Activated effector memory CD4-positive, alpha-beta T cell treated with Interleukin-2 at 50 U/mL for 16 hours (primary cell): ENCODE measurements at regions not wholly inside any gene's neighbourhood (a gene's known extent, or its start where the extent isn't known, plus 50 kb on each side); places are given as distances from the start of the nearest gene placed in this dataset.
A peak's percentile ranks its signal among the peaks of the same experiment; 100 is the strongest.
"Not testable (repeated sequence)": the region's sequence is repeated elsewhere in the genome, so short reads cannot be mapped to it uniquely, and the experiment has no call there.

ENCODE experiments used
- DNase-seq: peaks from one replicate; pipeline ENCODE4 v3.0.0-alpha.2; 2020

DNA sequence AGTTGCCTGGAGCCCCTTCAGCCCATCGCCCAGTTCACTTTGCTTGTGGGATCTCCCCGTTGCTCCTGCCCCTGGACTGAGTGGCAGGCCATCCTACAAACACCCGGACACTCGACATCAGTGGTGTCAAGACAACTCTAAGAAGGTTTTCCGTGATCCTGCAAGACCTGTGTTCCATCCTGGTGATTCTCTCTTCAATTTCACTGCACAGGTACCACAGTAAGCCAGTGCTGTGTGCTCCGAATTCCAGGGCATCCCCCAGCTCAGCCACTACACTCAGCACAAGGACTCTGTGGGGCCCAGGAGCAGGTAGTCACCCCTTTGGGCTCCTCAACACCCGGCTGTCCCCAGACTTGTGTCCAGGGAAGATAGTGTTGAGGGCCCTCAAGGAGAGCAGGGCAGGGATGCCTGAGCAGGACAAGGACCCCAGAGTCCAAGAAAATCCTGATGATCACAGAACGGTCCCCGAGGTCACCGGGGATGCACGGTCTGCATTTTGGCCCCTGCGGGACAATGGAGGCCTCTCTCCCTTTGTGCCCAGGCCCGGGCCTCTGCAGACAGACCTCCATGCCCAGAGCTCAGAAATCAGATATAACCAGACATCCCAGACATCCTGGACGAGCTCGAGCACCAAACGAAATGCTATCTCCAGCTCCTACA is 146.9 kb upstream of the C1QTNF3 start:
- peak; percentile 4 for DNase-seq

DNA sequence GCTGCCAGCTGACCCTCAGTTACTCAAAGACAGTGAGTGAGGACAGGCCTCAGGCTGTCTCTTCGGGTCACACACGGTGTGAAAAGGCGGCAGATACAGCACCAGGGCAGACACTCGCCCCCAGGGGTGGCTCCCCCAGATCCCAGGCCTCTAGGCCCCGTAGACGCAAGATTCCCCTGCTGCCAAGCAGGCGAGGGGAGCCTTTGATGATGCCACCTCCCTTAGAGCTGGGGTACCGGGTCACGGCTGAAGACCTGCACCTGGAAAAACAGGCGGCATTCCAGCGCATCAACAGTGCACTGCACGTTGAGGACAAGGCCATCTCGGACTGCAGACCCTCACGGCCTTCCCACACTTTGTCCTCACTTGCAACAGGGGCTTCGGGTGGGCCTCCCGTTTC is 147.5 kb upstream of the C1QTNF3 start:
- peak; percentile 4 for DNase-seq

DNA sequence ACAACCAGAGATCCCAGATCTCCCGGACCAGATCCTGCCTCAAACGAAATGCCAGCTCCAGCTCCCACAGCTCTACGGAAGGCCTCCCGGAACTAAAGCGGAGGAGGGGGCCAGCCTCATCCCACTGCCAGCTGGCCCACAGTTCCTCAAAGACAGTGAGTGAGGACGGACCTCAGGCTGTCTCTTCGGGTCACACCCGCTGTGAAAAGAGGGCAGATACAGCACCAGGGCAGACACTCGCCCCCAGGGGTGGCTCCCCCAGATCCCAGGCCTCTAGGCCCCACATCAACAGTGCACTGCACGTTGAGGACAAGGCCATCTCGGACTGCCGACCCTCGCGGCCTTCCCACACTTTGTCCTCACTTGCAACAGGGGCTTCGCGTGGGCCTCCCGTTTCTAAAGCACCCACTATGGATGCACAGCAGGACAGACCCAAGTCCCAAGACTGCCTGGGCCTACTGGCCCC is 148.3 kb upstream of the C1QTNF3 start:
- DNase-seq, result peak; percentile 2

DNA sequence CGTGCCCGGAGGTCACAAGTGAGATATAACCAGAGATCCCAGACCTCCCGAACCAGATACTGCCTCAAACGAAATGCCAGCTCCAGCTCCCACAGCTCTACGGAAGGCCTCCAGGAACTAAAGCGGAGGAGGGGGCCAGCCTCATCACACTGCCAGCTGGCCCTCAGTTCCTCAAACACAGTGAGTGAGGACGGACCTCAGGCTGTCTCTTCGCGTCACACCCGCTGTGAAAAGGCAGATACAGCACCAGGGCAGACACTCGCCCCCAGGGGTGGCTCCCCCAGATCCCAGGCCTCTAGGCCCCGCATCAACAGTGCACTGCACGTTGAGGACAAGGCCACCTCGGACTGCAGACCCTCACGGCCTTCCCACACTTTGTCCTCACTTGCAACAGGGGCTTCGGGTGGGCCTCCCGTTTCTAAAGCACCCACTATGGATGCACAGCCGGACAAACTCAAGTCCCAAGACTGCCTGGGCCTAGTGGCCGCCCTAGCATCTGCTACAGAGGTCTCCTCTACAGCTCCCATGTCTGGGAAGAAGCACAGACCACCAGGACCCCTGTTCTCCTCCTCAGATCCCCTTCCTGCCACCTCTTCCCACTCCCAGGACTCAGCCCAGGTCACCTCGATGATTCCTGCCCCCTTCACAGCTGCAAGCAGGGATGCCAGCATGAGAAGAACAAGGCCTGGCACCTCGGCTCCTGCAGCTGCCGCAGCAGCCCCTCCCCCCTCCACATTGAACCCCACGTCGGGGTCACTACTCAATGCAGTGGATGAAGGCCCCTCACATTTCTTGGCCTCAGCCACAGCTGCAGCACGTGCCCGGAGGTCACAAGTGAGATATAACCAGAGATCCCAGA is 149.3 kb upstream of the C1QTNF3 start:
- DNase-seq, result peak; percentile 14

DNA sequence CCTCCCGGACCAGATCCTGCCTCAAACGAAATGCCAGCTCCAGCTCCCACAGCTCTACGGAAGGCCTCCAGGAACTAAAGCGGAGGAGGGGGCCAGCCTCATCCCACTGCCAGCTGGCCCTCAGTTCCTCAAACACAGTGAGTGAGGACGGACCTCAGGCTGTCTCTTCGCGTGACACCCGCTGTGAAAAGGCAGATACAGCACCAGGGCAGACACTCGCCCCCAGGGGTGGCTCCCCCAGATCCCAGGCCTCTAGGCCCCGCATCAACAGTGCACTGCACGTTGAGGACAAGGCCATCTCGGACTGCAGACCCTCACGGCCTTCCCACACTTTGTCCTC is 149.9 kb upstream of the C1QTNF3 start:
- not testable (repeated sequence) for DNase-seq

DNA sequence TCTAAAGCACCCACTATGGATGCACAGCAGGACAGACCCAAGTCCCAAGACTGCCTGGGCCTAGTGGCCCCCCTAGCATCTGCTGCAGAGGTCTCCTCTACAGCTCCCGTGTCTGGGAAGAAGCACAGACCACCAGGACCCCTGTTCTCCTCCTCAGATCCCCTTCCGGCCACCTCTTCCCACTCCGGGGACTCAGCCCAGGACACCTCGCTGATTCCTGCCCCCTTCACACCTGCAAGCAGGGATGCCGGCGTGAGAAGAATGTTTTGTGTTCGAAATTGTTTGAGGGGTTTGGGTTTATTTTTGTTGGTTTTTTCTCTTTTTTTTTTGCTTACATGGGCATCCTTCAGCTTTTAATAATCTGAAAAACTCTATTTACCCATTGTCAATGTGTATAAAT is 150.3 kb upstream of the C1QTNF3 start:
- not testable (repeated sequence) for DNase-seq

DNA sequence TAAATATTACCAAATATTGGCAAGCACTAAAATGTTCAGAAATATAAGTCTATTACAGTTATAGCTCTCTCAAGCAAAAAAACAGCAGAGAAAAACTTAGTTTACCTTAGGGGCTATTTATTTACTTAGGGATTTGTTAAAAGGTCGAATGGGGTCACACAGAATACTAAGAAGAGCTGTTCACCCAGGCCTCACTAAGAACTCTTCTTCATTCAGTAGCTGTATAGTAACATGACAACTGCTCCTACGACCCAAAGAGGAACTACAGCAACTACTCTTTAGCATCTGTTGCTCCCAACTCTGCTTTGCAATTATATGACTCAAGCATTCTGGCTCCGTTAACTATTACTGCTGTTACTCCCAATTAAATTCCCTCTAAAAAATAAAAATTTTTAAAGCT is 150.8 kb upstream of the C1QTNF3 start:
- DNase-seq, result not testable (repeated sequence)

DNA sequence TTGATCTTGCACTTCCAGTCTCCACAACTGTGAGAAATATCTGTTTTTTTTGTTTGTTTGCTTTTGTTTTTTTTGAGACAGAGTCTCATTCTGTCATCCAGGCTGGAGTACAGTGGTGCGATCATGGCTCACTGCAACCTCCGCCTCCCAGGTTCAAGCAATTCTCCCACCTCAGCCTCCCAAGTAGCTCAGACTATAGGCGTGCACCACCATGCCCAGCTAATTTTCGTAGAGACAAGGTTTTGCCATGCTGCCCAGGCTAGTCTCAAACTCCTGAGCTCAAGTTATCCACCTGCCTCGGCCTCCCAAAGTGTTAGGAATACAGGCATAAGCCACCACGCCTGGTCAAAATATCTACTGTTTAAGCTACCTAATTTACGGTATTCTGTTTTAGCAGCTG is 153.1 kb upstream of the C1QTNF3 start:
- not testable (repeated sequence) for DNase-seq

DNA sequence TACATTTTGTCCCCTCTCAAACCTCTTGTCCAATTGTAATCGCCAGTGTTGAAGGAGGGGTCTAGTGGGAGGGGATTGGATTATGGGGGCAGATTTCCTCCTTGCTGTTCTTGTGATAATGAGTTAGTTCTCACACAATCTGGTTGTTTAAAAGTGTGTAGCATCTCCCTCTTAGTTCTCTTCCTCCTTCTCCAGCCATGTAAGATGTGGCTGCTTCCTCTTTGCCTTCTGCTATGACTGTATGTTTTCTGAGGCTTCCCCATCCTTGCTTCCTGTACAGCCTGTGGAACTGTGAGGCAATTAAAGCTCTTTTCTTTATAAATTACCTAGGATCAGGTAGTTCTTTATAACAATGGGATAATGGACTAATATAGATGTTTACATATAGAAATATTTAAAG is 162.3 kb upstream of the C1QTNF3 start:
- DNase-seq, result not testable (repeated sequence)

DNA sequence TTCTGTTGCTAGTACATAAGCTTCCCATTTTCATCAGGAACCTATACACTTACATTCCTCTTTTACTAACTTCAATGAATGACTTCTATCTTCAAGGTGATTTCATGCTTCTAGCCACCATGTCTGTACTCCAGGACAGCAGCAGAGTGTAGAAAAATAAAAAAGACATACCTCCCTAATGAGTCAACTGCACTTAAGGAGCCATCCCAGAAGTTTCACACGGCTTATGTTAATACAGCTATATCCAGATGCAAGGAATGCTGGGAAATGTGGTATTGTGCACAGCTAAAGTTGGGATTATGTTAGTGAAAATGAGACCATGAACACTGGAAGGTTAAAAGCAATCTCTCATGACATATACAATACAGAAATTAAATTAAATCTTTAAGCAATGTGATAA is 174.4 kb upstream of the C1QTNF3 start:
- not testable (repeated sequence) for DNase-seq

DNA sequence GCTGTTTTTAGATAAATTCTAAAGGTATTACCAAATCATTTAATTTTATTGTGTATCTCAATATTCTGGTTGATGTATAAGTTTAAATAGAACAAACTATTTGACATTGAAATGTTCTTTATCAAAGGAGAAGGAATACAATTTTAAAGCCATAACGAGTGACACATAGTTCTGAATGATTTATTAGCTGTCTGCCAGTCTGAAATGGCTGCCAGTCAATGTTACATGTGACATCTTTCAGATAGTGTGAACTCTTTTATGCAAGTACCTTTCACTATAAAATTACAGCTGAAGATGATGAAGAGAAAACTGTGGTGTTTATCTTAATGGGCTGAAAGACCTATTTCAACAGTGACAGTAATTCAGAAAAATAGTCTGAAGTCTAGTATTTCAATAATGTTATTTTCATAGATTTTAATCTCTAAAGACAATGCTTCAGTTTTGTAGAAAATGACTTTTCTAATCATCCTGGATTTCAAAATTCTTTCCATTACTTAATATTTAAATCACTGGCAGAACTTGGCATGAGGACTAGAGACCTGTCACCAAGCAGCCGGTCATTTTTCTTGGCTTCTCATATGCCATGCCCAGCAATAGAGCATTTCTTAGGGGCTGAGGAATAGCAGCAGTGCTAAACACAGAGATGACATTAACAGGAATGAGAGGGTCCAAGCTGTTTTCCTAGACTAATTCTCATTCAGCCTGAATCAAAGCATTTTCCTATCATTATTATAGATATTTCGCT is 178.5 kb upstream of the C1QTNF3 start:
- DNase-seq, result not testable (repeated sequence)

DNA sequence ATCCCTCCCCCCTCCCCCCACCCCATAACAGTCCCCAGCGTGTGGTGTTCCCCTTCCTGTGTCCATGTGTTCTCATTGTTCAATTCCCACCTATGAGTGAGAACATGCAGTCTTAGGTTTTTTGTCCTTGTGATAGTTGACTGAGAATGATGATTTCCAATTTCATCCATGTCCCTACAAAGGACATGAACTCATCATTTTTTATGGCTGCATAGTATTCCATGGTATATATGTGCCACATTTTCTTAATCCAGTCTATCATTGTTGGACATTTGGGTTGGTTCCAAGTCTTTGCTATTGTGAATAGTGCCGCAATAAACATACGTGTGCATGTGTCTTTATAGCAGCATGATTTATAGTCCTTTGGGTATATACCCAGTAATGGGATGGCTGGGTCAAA is 180.1 kb upstream of the C1QTNF3 start:
- DNase-seq, result not testable (repeated sequence)

DNA sequence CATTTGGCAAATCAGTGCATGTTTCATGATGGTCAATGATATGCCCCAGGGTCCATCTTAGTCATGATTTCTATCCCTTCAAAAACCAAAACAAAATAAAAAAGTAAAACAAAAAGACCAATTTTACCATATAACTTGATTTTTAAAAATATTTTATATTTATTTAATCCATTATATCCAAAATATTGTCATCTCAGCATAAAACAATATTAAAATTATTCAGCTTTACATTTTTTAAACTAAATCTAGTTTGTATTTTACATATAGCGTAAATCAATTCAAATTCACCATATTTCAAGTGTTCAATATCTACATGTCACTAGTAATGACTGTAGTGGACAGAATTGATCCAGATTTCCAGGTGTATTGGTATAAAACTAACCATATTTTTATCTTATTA is 187.4 kb upstream of the C1QTNF3 start:
- not testable (repeated sequence) for DNase-seq

DNA sequence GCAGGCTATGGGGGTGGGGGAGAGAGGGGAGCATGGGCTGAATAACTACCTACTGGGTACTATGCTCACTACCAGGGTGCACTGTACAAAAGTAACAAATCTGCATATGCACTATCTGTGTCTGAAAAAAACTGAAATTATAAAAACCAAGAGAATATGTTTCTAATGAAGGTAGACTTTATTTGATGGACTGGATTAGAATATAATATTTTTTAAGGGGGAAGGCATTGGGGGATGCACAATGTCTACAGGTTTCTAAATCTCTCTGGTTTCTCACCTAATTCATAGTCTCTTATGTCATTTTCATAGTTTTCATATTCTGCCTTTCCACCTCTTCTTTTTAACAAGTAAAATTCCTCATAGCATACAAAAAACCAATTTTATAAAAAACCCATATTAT is 200.8 kb upstream of the C1QTNF3 start:
- DNase-seq, result not testable (repeated sequence)

DNA sequence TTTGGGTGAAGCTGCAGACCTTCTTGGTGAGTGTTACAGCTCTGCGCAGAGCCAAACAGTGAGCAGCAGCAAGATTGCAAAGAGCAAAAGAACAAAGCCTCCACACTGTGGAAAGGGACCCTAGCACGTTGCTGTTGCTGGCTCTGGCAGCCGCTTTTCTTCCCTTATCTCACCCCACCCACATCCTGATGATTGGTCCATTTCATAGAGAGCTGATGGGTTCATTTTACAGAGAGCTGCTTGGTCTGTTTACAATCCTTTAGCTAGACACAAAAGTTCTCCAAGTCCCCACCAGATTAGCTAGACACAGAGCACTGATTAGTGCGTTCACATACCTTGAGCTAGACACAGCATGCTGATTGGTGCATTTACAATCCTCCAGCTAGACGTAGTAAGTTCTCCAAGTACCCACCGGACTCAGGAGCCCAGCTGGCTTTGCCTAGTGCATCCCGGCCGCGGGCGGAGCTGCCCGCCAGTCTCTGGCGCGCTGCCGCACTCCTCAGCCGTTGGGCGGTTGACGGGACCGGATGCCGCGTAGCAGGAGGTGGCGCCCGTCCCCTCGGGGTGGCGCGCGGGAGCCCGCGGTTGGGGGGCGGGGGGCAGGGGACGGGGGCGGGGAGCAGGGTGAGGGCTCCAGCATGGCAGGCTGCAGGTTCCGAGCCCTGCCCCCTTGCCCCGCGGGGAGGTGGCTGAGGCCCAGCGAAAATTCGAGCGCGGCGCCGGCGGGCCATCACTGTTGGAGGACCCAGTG is 201.4 kb upstream of the C1QTNF3 start:
- peak; percentile 79 for DNase-seq

DNA sequence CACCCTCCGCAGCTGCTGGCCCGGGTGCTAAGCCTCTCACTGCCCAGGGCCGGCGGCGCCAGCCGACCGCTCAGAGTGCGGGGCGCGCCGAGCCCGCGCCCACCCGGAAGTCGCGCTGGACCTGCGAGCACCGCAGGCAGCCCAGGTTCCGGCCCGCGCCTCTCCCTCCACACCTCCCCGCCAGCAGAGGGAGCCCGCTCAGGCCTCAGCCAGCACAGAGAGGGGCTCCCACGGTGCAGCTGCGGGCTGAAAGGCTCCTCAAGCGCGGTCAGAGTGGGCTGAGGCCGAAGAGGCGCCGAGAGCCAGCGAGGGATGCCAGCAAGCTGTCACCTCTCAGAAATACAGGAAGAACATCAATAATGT is 202.0 kb upstream of the C1QTNF3 start:
- DNase-seq, result not testable (repeated sequence)

DNA sequence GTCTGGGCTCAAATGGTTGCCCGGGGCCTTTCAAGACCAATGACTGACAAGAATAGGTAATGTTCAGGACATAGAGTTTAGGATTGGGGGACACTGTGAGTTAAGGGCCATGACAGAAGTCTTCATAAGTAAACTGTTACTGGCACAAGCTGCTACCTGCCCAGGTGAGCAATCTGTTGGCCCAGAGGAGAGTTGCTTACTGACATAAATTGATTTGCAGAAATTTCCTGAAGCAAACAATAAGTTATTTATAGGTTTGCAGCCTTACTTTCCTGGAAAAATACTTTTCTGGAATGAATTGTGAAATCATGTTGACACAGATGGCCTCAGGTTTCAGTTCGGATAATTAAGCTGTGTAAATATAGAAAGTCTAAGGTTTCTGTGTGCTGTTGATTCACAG is 202.8 kb upstream of the C1QTNF3 start:
- not testable (repeated sequence) for DNase-seq

DNA sequence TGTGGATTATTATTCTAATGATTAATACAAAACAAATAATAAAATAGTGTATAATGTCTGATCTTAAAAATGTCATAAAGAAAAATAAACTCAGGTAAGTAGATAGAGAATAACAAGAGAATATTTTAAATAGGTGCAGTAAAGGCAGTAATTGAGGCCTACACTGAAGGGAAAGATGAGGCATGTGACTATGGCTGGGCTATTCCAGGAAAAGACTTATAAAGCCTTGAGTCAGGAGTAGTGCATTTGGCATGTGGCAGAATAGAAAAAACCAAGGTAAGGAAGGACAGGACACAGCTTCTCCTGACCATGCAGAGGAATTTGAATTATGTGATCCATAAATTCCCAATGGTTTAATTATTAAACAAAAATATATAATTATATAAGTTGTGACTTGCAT is 215.6 kb upstream of the C1QTNF3 start:
- not testable (repeated sequence) for DNase-seq

DNA sequence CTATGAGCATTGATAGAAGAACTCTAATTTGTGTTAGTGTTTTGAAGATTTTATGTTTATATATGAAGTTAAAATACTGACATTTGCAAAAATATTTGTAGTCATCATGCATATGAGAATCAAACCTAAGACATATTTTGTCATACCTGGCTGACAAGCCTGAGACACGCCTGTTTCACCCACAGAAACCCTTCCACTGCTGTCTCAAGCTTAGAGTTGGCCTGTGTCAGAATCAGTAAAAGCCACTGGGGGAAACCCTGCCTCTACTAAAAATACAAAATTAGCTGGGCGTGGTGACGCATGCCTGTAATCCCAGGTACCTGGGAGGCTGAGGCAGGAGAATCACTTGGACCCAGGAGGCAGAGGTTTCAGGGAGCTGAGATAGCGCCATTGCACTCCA is 218.0 kb upstream of the C1QTNF3 start:
- DNase-seq, result not testable (repeated sequence)

DNA sequence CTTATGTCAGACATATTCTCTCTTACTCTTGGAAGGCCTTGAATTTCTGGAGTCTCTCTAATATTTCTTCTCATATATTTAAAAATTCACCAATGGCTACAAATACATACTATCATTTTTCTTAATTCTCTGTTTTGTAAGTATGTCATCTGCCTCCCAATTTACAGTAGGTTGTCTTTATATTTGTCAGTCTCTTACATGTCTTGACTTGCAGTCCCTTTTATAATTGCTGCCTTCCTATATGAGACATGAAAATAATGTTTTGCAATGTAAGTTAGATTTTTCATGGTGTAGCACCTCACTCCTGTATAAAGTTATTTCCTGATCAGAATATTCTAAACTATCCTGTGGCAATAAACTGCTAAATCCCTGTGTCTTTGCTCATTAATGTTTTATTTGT is 223.1 kb upstream of the C1QTNF3 start:
- DNase-seq, result not testable (repeated sequence)

DNA sequence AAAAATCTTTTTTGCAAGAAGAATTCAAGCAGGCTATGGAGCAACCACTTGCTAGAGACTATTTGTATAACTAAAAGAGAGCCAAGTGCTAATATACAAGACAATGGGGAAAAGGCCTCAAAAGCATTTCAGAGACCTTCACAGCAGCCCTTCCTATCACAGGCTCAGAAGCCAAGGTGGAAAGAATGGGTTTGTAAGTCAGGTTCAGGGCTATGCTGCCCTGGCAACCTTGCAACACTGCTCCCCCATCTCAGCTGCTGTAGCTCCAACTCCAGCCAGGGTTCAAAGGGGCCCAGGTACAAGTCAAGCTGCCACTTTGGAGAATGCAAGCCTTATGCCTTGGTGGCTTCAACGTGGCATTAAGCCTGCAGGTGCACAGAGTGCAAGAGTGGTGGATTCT is 253.7 kb upstream of the C1QTNF3 start:
- DNase-seq, result not testable (repeated sequence)

DNA sequence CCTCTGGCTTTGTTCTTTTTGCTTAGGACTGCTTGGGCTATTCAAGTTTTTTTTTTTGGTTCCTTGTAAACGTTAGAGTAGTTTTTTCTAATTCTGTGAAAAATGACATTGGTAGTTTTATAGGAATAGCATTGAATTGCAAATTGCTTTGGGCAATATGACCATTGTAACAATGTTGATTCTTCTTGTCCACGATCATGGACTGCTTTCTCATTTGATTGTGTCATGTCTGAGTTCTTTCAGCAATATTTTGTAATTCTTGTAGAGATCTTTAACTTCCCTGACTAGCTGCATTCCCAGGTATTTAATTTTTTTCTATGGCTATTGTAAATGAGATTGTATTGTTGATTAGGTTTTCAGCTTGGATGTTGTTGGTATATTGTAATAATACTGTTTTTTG is 286.2 kb upstream of the C1QTNF3 start:
- DNase-seq, result not testable (repeated sequence)

DNA sequence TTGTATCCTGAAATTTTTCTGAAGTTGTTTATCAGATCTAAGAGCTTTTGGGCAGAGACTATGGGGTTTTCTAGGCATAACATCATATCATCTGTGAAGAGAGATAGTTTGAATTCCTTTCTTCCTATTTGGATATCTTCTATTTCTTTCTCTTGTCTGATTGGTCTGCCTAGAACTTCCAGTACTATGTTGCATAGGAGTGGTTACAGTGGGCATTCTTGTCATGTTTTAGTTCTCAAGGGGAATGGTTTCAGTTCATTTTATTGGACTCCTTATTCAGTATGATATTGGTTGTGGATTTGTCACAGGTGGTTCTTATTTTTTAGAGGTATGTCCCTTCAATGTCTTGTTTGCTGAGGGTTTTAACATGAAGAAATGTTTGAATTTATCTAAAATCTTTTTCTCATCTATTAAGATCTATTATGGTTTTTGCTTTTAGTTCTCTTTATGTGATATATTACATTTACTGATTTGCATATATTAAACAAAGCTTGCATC is 286.6 kb upstream of the C1QTNF3 start:
- not testable (repeated sequence) for DNase-seq
